ENCODE measurements at regions not wholly inside any gene's neighbourhood (a gene's known extent, or its start where the extent isn't known, plus 50 kb on each side); places are given as distances from the start of the nearest gene placed in this dataset.

- DNase-seq = no peak
Measured at GRCh38 chr20:52775786-52776185, 196.4 kb upstream of the TSHZ2 start.

GRCh38 chr20:52768694-52769093 is 203.5 kb upstream of the TSHZ2 start:
- DNase-seq = no peak

GRCh38 chr20:52766645-52767435 is 205.3 kb upstream of the TSHZ2 start:
- DNase-seq = no peak

DNA sequence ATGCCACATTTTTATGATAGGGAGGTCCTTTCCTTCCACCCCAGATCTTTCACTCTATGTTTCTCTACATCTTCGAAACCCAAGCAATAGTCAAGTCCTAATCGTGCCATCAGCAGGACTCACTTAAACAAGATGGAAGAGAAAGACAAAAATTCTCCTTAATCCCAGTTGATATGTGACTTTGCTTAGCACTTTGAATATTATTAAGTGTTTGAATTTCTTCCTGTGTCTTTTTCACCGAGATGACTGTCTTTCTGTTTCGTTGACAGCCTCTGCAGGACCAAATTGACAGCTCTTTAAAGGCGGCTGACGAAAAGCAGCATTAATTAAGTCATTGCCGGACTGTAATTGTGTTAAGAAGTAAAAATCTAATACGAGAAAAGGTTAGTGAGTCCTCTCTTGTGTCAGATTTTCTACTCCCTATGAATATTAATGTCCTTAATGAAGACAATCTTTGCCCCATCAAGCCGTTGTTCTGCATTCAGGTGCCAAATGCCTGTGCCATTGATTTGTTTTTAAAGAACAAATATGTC is 208.8 kb upstream of the TSHZ2 start:
- no peak for DNase-seq

DNA sequence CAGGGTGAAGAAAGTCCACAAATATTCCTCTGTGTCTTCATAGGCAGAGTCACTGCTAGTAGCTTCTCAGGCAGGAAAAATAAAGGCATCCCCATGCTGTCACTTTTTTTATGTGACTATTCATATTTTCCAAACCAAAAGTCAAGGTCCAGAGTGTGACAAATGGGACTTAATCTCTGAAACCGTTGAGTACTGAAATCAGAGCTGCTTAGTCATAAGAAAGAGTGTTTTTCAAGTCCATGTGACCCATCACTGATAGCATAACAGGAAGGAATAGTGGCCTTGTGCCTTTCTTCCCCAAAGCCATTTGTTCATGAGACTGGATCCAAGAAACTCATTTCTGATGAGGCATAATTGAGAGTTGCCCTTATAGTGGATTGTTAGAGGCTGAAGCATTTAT is 210.3 kb upstream of the TSHZ2 start:
- DNase-seq = no peak

- DNase-seq = no peak
Measured at GRCh38 chr20:52760791-52761190, 211.4 kb upstream of the TSHZ2 start.

- DNase-seq = no peak
Measured at GRCh38 chr20:52757411-52757810, 214.7 kb upstream of the TSHZ2 start.

- DNase-seq = no peak
Measured at GRCh38 chr20:52755744-52756143, 216.4 kb upstream of the TSHZ2 start.

- no peak for DNase-seq
Measured at GRCh38 chr20:52754366-52754765, 217.8 kb upstream of the TSHZ2 start.

GRCh38 chr20:52752023-52752422 is 220.1 kb upstream of the TSHZ2 start:
- no peak for DNase-seq

DNA sequence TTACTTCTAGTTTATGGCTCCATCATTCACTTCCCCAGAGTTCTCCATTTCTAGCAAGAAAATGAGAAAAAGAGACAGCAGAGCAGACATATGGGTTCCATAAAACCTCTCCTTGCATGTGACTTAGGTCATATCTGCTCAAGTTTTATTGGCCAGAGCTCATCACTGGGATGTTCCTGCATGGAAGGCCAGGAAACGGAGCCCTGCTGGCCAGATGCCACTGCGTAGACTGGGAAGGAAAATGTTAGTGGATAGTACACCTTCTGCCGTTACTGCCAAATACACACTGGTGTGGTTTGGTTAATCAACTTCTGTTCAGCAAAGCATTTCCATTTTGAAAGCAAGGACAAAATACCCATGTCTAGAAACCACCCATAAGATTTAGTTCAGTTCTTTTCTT is 220.6 kb upstream of the TSHZ2 start:
- no peak for DNase-seq

DNA sequence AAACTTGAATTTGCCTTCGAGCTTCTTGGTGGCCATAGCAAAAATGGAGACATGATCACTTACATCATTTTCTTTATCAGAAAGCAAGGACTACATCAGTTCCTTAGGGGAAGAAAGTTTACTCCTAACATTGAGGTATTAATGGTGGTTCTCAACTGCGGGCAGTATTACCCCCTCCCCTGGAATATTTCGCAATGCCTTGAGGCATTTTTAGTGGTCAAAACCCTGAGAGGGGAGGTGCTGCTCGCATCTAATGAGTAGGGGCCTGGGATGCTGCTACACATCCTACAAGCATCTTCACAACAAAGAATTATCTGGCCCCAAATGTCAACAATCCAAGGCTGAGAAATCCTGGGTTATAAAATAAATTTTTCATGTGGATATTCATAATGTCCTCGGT is 222.2 kb upstream of the TSHZ2 start:
- DNase-seq = no peak

DNA sequence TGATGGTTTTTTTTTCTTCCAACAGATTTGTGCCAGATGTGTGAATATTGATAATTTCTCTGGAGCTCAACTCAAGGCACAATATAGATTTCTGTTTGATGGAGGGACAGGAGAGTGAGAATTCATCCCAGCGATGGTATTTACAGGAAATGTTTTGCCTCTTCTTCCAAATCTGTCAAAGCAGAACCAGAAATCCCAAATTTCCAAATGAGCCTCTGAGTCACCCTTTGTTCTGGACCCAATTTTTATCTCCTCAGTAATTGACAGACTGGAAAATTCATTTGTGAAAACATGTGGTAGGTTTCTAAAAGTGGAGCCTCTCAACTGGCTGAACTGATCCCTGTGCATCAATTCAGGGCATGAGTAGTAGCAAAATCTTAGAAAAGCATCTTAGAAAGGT is 223.2 kb upstream of the TSHZ2 start:
- no peak for DNase-seq

DNA sequence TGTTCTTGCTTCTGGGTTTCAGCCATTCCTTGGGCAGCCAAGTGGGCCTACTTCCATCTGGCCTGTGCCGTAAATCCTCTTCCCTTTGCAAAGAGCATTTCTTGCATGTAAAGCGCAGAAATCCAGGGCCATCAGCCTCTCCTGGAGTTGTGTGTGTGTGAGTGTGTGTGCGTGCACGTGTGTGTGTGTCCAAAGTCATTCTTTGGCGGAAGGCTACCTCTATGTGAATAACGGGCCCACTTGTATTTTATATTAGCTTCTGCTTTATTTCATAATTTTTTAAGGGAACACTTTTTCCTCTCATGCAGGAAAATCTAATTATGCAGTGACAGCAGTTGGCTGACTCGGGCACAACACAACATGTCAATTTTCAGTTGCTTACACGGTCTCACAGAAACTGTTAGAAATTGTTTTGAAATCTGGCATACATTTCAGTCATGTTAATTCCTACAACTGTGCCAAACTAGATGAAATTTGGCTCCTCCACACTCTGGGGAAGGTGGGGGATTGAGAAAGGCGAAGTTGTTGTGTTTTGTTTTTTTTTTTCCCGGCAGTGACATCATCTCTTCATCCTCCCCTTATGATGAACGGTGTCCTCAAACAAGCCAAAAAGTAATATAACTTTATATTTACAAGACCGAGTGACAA is 223.7 kb upstream of the TSHZ2 start:
- no peak for DNase-seq

GRCh38 chr20:52747845-52748284 is 224.3 kb upstream of the TSHZ2 start:
- no peak for DNase-seq

GRCh38 chr20:52746770-52747169 is 225.4 kb upstream of the TSHZ2 start:
- DNase-seq = no peak

DNA sequence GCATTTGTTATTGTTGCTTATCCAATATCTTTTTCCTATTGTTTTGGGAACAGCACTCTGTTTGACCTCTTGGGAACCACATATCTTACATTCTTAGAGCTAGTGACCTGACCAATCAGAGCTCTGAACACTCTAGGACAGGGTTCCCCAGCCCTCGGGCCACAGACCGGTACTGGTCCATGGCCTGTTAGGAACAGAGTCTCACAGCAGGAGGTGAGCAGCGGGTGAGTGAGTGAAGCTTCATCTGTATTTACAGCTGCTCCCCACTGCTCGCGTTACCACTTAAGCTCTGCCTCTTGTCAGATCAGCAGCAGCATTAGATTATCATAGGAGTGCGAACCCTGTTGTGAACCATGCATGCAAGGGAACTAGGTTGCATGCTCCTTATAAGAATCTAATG is 226.0 kb upstream of the TSHZ2 start:
- no peak for DNase-seq

DNA sequence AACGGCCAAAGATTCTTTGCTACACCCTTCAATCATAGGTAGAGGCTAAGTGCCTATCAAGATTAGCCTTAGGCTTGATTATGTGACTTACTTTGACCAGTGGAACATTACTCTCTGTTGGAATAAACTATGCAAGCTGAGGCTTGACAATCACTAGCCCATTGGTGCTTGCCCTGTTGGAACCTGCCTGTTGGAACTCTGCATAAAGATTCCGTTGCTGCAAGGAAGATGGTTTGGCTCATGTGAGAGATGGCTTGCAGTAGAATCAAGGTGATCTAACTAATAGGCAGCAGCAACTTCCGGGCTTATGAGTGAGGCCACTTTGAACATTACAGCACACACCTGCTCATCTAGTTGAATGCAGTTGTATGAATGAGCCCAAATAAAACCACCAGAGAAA is 227.7 kb upstream of the TSHZ2 start:
- DNase-seq = no peak

GRCh38 chr20:52738081-52738480 is 234.1 kb upstream of the TSHZ2 start:
- DNase-seq = no peak

DNA sequence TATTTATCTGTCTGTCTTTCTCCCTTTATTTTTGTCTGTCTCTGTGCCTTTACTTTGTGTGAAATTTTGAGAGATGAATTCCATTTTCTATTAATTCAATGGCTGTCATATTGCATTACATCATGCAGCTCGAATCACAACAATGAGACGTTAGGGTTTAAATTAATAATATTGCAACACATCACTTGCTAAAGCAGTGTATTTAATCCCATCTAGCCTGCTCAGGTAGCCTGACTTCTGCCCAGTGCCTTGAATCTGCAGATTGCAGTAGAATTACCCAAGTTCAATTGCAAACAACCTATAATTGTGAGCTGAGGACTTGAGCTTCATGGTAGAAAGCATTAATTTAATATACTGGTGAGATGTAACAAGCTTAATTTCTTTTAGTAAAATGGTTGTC is 235.7 kb upstream of the TSHZ2 start:
- no peak for DNase-seq

GRCh38 chr20:52731093-52731492 is 241.1 kb upstream of the TSHZ2 start:
- no peak for DNase-seq

DNA sequence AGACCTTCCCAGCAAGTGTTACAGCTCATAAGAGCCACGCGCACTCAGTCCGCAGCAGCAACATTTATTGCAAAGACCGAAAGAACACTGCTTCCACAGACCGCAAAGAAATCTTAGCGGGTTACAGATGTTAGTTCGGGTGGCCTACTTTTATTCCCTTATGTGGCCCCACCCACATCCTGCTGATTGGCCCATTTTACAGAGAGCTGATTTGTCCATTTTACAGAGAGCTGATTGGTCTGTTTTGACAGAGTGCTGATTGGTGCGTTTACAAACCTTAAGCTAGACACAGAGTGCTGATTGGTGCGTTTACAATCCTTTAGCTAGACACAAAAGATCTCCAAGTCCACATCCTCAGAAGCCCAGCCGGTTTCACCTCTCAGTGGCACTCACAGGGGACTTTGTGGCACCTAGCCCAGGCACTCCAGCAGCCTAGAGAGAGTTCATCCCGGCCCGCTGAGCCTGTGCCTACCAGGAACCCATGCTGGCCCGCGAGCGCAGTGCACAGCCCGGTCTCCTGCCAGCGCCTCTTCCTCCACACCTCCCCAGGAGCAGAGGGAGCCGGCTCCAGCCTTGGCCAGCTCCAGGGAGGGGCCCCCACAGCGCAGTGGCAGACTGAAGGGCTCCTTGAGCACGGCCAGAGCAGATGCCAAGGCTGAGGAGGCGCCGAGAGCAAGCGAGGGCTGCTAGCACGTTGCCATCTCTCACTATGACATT is 244.3 kb upstream of the TSHZ2 start:
- DNase-seq = no peak

GRCh38 chr20:52724541-52724940 is 247.6 kb upstream of the TSHZ2 start:
- DNase-seq = no peak
